HEK293 (cell line): ENCODE measurements at regions not wholly inside any gene's neighbourhood (a gene's known extent, or its start where the extent isn't known, plus 50 kb on each side); places are given as distances from the start of the nearest gene placed in this dataset.

Source experiments
- CTCF ChIA-PET: fragments of 350-600 bp; formaldehyde crosslinking; extraction: SDS; loops from one replicate; lab custom pipeline; 2021; ENCODE audit warnings: antibody characterized with exemption; lab: Yijun Ruan, JAX
- POLR2A ChIA-PET: fragments of 300-600 bp; formaldehyde crosslinking; extraction: SDS; loops from one replicate; lab custom pipeline; 2020; ENCODE audit warnings: antibody characterized with exemption, inconsistent platforms; lab: Yijun Ruan, JAX
- H3K27ac ChIP-seq: fragments of 200-500 bp; sonication (Bioruptor generic); 2 replicates; pipeline ENCODE4 v1.5.1; 2014; ENCODE audit warnings: low read depth, low read length, control low read depth, inconsistent platforms; ENCODE audit errors: extremely low read depth
- H3K36me3 ChIP-seq, 2 experiments: fragments of 200-500 bp in 1 of 2; sonication (Bioruptor generic) in 1 of 2; 1 replicate in 1 of 2; 2 replicates in 1 of 2; pipeline ENCODE4 v1.5.1; 2014 to 2017; ENCODE audit warnings: inconsistent platforms in 2 of 2, low read length in 2 of 2; ENCODE audit not compliant: control insufficient read depth in 2 of 2, insufficient read depth in 1 of 2
- H3K4me1 ChIP-seq: fragments of 200-500 bp; sonication (Bioruptor generic); 2 replicates; pipeline ENCODE4 v1.5.1; 2014; ENCODE audit warnings: mild to moderate bottlenecking, low read length, inconsistent platforms; ENCODE audit not compliant: control insufficient read depth, insufficient read depth
- H3K4me3 ChIP-seq: 2 replicates; pipeline ENCODE4 v1.5.1; 2011; ENCODE audit warnings: low read depth, mild to moderate bottlenecking, control low read depth, low read length, moderate library complexity
- H3K9me3 ChIP-seq: fragments of 200-500 bp; sonication (Bioruptor generic); 2 replicates; pipeline ENCODE4 v1.5.1; 2014; ENCODE audit warnings: low read depth, low read length, inconsistent platforms; ENCODE audit not compliant: control insufficient read depth, insufficient read depth
- ELK4 ChIP-seq: IDR thresholded peaks from 2 replicates; pipeline ENCODE4 v1.6.1; 2011; ENCODE audit warnings: mild to moderate bottlenecking, low read depth, low read length, borderline replicate concordance
- KLF9 ChIP-seq: fragments of 450-650 bp; formaldehyde crosslinking; IDR thresholded peaks from 2 replicates; pipeline ENCODE4 v1.5.1; 2016; ENCODE audit warnings: missing biosample characterization, missing genetic modification characterization, low read depth
- PRDM2 ChIP-seq: fragments of 450-650 bp; formaldehyde crosslinking; IDR thresholded peaks from 2 replicates; pipeline ENCODE4 v1.5.1; 2016; ENCODE audit warnings: missing biosample characterization, missing genetic modification characterization, borderline replicate concordance
- SCRT2 ChIP-seq: fragments of 450-650 bp; formaldehyde crosslinking; IDR thresholded peaks from 2 replicates; pipeline ENCODE4 v1.5.1; 2016; ENCODE audit warnings: missing biosample characterization, missing genetic modification characterization
- YY1 ChIP-seq: fragments of 450-650 bp; formaldehyde crosslinking; IDR thresholded peaks from 2 replicates; pipeline ENCODE4 v1.5.1; 2018; ENCODE audit warnings: missing biosample characterization, missing genetic modification characterization
- ZBTB26 ChIP-seq: fragments of 450-650 bp; formaldehyde crosslinking; optimal IDR thresholded peaks from 2 replicates; pipeline ENCODE3; 2016; ENCODE audit warnings: missing biosample characterization, mild to moderate bottlenecking, missing genetic modification characterization
- ZNF10 ChIP-seq: fragments of 450-650 bp; formaldehyde crosslinking; IDR thresholded peaks from 2 replicates; pipeline ENCODE4 v1.5.1; 2017; ENCODE audit warnings: missing biosample characterization, missing genetic modification characterization
- ZNF311 ChIP-seq: fragments of 450-650 bp; formaldehyde crosslinking; IDR thresholded peaks from 2 replicates; pipeline ENCODE4 v1.5.1; 2017; ENCODE audit warnings: missing biosample characterization, missing genetic modification characterization, borderline replicate concordance
- ZNF521 ChIP-seq: fragments of 450-650 bp; formaldehyde crosslinking; IDR thresholded peaks from 2 replicates; pipeline ENCODE4 v1.5.1; 2017; ENCODE audit warnings: missing biosample characterization, mild to moderate bottlenecking, missing genetic modification characterization
- ZNF555 ChIP-seq: fragments of 450-650 bp; formaldehyde crosslinking; conservative IDR thresholded peaks from 2 replicates; pipeline ENCODE4 v1.5.1; 2017; ENCODE audit warnings: missing biosample characterization, mild to moderate bottlenecking, missing genetic modification characterization, inconsistent platforms
- ZNF580 ChIP-seq: fragments of 450-650 bp; formaldehyde crosslinking; IDR thresholded peaks from 2 replicates; pipeline ENCODE4 v1.5.1; 2016; ENCODE audit warnings: missing biosample characterization, missing genetic modification characterization
- ZNF701 ChIP-seq: fragments of 450-650 bp; formaldehyde crosslinking; IDR thresholded peaks from 2 replicates; pipeline ENCODE4 v1.5.1; 2016; ENCODE audit warnings: missing biosample characterization, missing genetic modification characterization
- ZSCAN30 ChIP-seq: fragments of 450-650 bp; IDR thresholded peaks from 2 replicates; pipeline ENCODE4 v1.5.1; 2018; ENCODE audit warnings: missing biosample characterization, mild to moderate bottlenecking, missing genetic modification characterization, moderate library complexity
- ZSCAN5A ChIP-seq: fragments of 450-650 bp; formaldehyde crosslinking; IDR thresholded peaks from 2 replicates; pipeline ENCODE4 v1.5.1; 2016; ENCODE audit warnings: missing biosample characterization, missing genetic modification characterization
- TF ChIP-seq, protein P1 (sequence below): fragments of 450-650 bp; formaldehyde crosslinking; IDR thresholded peaks from 2 replicates; pipeline ENCODE4 v1.5.1; 2016; ENCODE audit warnings: missing biosample characterization, missing genetic modification characterization
- TF ChIP-seq, protein P2 (sequence below): fragments of 450-650 bp; formaldehyde crosslinking; IDR thresholded peaks from 2 replicates; pipeline ENCODE4 v1.5.1; 2017; ENCODE audit warnings: missing biosample characterization, missing genetic modification characterization

- TF ChIP-seq PRDM2 (tag by site-specific recombination) = no peak
- no peak for TF ChIP-seq ZNF580 (tag by site-specific recombination)
- TF ChIP-seq ZSCAN5A = no peak
- TF ChIP-seq ZSCAN30 (tag by site-specific recombination) = no peak
- no peak for TF ChIP-seq YY1 (tag by site-specific recombination)
- TF ChIP-seq, protein P1, sequence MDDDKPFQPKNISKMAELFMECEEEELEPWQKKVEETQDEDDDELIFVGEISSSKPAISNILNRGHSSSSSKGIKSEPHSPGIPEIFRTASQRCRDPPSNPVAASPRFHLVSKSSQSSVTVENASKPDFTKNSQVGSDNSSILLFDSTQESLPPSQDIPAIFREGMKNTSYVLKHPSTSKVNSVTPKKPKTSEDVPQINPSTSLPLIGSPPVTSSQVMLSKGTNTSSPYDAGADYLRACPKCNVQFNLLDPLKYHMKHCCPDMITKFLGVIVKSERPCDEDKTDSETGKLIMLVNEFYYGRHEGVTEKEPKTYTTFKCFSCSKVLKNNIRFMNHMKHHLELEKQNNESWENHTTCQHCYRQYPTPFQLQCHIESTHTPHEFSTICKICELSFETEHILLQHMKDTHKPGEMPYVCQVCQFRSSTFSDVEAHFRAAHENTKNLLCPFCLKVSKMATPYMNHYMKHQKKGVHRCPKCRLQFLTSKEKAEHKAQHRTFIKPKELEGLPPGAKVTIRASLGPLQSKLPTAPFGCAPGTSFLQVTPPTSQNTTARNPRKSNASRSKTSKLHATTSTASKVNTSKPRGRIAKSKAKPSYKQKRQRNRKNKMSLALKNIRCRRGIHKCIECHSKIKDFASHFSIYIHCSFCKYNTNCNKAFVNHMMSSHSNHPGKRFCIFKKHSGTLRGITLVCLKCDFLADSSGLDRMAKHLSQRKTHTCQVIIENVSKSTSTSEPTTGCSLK (tag by site-specific recombination) = no peak
- TF ChIP-seq ZBTB26 (tag by site-specific recombination) = no peak
- TF ChIP-seq ELK4 = no peak
Observed at GRCh38 chr10:81288544-81288943, 586.5 kb upstream of the NRG3 start (continued).

GRCh38 chr10:81297292-81297691, 577.7 kb upstream of the NRG3 start:
- Histone ChIP-seq H3K27ac (no peak overlapping the region), H3K4me1 (no peaks in the 10 kb centered on the region), H3K9me3 (no peaks in the 10 kb centered on the region), H3K36me3 (no peaks in the 10 kb centered on the region), H3K4me3 (no peak overlapping the region)
- ChIA-PET CTCF (no interaction called here), POLR2A (no interaction called here)
- TF ChIP-seq ZNF580 (tag by site-specific recombination) (no peak), ZNF555 (no peak), ZNF10 (tag by site-specific recombination) (no peak), ZNF311 (no peak), KLF9 (tag by site-specific recombination) (no peak), SCRT2 (tag by site-specific recombination) (no peak), ZNF521 (tag by site-specific recombination) (no peak), ZNF701 (no peak)
- TF ChIP-seq, protein P2, sequence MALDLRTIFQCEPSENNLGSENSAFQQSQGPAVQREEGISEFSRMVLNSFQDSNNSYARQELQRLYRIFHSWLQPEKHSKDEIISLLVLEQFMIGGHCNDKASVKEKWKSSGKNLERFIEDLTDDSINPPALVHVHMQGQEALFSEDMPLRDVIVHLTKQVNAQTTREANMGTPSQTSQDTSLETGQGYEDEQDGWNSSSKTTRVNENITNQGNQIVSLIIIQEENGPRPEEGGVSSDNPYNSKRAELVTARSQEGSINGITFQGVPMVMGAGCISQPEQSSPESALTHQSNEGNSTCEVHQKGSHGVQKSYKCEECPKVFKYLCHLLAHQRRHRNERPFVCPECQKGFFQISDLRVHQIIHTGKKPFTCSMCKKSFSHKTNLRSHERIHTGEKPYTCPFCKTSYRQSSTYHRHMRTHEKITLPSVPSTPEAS (tag by site-specific recombination) = no peak
